Panc1 (cell line): ENCODE measurements at regions not wholly inside any gene's neighbourhood (a gene's known extent, or its start where the extent isn't known, plus 50 kb on each side); places are given as distances from the start of the nearest gene placed in this dataset.

Experiments used
- ATAC-seq: fragments of 200-7000 bp; cut with Tn5 transposase; 2 replicates; pipeline ENCODE4 v1.9.1; 2020; ENCODE audit warnings: mild to moderate bottlenecking, moderate library complexity
- BruUV-seq: library from RNA; stranded (reverse); fragments of 400-500 nt; replicated peaks from 2 replicates; lab custom pipeline; 2021; lab: Mats Ljungman, UMichigan
- CTCF ChIA-PET: fragments of 300-600 bp; sonication (Branson Sonifier 250); formaldehyde crosslinking; loops from one replicate; lab custom pipeline; 2022; ENCODE audit warnings: antibody characterized with exemption; lab: Charles Lee
- POLR2A ChIA-PET: fragments of 300-600 bp; sonication (Branson Sonifier 250); formaldehyde crosslinking; loops from one replicate; lab custom pipeline; 2022; ENCODE audit warnings: antibody characterized with exemption; lab: Charles Lee
- DNase-seq: peaks from one replicate; pipeline ENCODE4 v3.0.0-alpha.2; 2010; ENCODE audit warnings: low read depth, low spot score
- H3K27ac ChIP-seq: 2 replicates; pipeline ENCODE4 v1.5.1; 2011; ENCODE audit warnings: mild to moderate bottlenecking, low read length, inconsistent platforms
- H3K27me3 ChIP-seq: fragments of 200-500 bp; sonication (Bioruptor generic); 2 replicates; pipeline ENCODE4 v1.6.0; 2014; ENCODE audit warnings: low read length, inconsistent platforms; ENCODE audit not compliant: control insufficient read depth, insufficient read depth
- H3K36me3 ChIP-seq: fragments of 200-500 bp; sonication (Bioruptor generic); 2 replicates; pipeline ENCODE4 v1.5.1; 2014; ENCODE audit warnings: inconsistent platforms, mild to moderate bottlenecking, low read length, moderate library complexity; ENCODE audit not compliant: control insufficient read depth, insufficient read depth
- H3K4me1 ChIP-seq: 2 replicates; pipeline ENCODE4 v1.5.1; 2011; ENCODE audit warnings: inconsistent platforms, mild to moderate bottlenecking, low read length, moderate library complexity; ENCODE audit not compliant: control insufficient read depth, insufficient read depth
- H3K4me3 ChIP-seq, 2 experiments: 2 replicates each; pipeline ENCODE4 v1.5.1; 2011 to 2012; ENCODE audit warnings: low read depth in 2 of 2, low read length in 2 of 2, mild to moderate bottlenecking in 2 of 2, inconsistent platforms in 1 of 2, moderate library complexity in 1 of 2
- H3K9me3 ChIP-seq: fragments of 200-500 bp; sonication (Bioruptor generic); 2 replicates; pipeline ENCODE4 v1.5.1; 2014; ENCODE audit warnings: low read depth, mild to moderate bottlenecking, inconsistent platforms, low read length, moderate library complexity; ENCODE audit not compliant: control insufficient read depth, insufficient read depth
- POLR2AphosphoS5 ChIP-seq: IDR thresholded peaks from 2 replicates; pipeline ENCODE4 v1.6.1; 2012; ENCODE audit warnings: mild to moderate bottlenecking, low read depth, low read length, moderate library complexity
- SIN3A ChIP-seq: IDR thresholded peaks from 2 replicates; pipeline ENCODE4 v1.6.1; 2012; ENCODE audit warnings: low read depth, mild to moderate bottlenecking, low read length, moderate library complexity, borderline replicate concordance; ENCODE audit not compliant: insufficient read depth
- TCF7L2 ChIP-seq: IDR thresholded peaks from 2 replicates; pipeline ENCODE4 v1.6.1; 2011; ENCODE audit warnings: mild to moderate bottlenecking, low read depth, low read length, inconsistent platforms
- in situ Hi-C: cut with HindIII; loops from 2 replicates; pipeline ENCODE4 v1.10.0; 2016; ENCODE audit warnings: low sequenced_read_pairs, low pct_unique_long_range_greater_than_20kb
- intact Hi-C: fragments of 100-400 bp; cut with micrococcal nuclease; formaldehyde crosslinking; loops from one replicate; pipeline ENCODE4 v1.10.0; 2022; ENCODE audit not compliant: unreplicated experiment
- TF ChIP-seq, protein P1 (sequence below): fragments of 450-650 bp; IDR thresholded peaks from 2 replicates; pipeline ENCODE4 v1.5.1; 2017; ENCODE audit warnings: mild to moderate bottlenecking
- TF ChIP-seq, protein P2 (sequence below), 2 experiments: IDR thresholded peaks; 2 replicates each; pipeline ENCODE4 v1.6.1; 2011 to 2012; ENCODE audit warnings: low read depth in 2 of 2, control low read depth in 1 of 2, low read length in 1 of 2, mild to moderate bottlenecking in 1 of 2, moderate library complexity in 1 of 2; ENCODE audit not compliant: insufficient read depth in 1 of 2

GRCh38 chr6:139647841-139648240 lies 273.4 kb upstream of the CITED2 start:
- Histone ChIP-seq H3K9me3 (no peaks in the 10 kb centered on the region), H3K36me3 (no peaks in the 10 kb centered on the region), H3K27me3 (no peaks in the 10 kb centered on the region), H3K4me1 (no peaks in the 10 kb centered on the region), H3K4me3 (no peak overlapping the region), H3K27ac (no peak overlapping the region)
- DNase-seq (no peak), ATAC-seq (no peak)
- BruUV-seq = no TSS peak
- TF ChIP-seq, protein P1, sequence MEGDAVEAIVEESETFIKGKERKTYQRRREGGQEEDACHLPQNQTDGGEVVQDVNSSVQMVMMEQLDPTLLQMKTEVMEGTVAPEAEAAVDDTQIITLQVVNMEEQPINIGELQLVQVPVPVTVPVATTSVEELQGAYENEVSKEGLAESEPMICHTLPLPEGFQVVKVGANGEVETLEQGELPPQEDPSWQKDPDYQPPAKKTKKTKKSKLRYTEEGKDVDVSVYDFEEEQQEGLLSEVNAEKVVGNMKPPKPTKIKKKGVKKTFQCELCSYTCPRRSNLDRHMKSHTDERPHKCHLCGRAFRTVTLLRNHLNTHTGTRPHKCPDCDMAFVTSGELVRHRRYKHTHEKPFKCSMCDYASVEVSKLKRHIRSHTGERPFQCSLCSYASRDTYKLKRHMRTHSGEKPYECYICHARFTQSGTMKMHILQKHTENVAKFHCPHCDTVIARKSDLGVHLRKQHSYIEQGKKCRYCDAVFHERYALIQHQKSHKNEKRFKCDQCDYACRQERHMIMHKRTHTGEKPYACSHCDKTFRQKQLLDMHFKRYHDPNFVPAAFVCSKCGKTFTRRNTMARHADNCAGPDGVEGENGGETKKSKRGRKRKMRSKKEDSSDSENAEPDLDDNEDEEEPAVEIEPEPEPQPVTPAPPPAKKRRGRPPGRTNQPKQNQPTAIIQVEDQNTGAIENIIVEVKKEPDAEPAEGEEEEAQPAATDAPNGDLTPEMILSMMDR = no peak
- TF ChIP-seq TCF7L2 = no peak
- intact Hi-C loops = no loop called here
- CTCF ChIA-PET = no interaction called here
- in situ Hi-C loops = no loop called here
- POLR2A ChIA-PET = no interaction called here

DNA sequence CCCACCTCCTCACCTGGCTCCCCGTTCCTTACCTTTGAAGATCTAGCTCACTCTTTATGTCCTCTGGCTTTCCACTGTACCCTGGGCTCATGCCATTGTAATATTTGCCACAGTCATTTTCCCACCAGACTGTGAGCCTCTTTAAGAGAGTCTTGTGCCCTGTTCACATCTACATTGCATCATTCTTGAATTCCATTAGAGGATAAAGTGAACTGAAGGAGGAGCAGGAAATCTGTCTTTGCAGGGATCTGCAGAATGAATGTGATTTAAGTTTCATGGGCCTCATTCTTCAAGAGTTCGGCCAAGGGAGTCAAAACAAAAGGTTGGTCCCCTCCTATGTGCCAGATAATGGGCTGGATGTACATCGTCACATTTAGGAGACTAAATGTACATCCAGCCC lies 272.6 kb upstream of the CITED2 start:
- in situ Hi-C loops = no loop called here

More for the DNA sequence above, 272.6 kb upstream of the CITED2 start:
- intact Hi-C loops = no loop called here
- Histone ChIP-seq H3K27me3 (no peaks in the 10 kb centered on the region), H3K9me3 (no peaks in the 10 kb centered on the region), H3K4me1 (no peaks in the 10 kb centered on the region), H3K4me3 (no peak overlapping the region), H3K27ac (no peak overlapping the region), H3K36me3 (no peaks in the 10 kb centered on the region)
- CTCF ChIA-PET = no interaction called here
- no peak for ATAC-seq
- no peak for DNase-seq
- POLR2A ChIA-PET = no interaction called here
- TF ChIP-seq, protein P2, sequence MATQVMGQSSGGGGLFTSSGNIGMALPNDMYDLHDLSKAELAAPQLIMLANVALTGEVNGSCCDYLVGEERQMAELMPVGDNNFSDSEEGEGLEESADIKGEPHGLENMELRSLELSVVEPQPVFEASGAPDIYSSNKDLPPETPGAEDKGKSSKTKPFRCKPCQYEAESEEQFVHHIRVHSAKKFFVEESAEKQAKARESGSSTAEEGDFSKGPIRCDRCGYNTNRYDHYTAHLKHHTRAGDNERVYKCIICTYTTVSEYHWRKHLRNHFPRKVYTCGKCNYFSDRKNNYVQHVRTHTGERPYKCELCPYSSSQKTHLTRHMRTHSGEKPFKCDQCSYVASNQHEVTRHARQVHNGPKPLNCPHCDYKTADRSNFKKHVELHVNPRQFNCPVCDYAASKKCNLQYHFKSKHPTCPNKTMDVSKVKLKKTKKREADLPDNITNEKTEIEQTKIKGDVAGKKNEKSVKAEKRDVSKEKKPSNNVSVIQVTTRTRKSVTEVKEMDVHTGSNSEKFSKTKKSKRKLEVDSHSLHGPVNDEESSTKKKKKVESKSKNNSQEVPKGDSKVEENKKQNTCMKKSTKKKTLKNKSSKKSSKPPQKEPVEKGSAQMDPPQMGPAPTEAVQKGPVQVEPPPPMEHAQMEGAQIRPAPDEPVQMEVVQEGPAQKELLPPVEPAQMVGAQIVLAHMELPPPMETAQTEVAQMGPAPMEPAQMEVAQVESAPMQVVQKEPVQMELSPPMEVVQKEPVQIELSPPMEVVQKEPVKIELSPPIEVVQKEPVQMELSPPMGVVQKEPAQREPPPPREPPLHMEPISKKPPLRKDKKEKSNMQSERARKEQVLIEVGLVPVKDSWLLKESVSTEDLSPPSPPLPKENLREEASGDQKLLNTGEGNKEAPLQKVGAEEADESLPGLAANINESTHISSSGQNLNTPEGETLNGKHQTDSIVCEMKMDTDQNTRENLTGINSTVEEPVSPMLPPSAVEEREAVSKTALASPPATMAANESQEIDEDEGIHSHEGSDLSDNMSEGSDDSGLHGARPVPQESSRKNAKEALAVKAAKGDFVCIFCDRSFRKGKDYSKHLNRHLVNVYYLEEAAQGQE (IDR thresholded peaks at IDR 0.05; ENCODE audit: insufficient read depth in 1 of 2, low read depth in 2 of 2, low read length in 1 of 2) = no peak
- TF ChIP-seq POLR2AphosphoS5 (no peak), TCF7L2 (no peak), SIN3A (no peak)
- TF ChIP-seq, protein P1 = no peak
- BruUV-seq = no TSS peak
